DOHH2 (cell line): ENCODE measurements at regions not wholly inside any gene's neighbourhood (a gene's known extent, or its start where the extent isn't known, plus 50 kb on each side); places are given as distances from the start of the nearest gene placed in this dataset.

Source experiments
- H3F3A ChIP-seq: fragments of 200-600 bp; sonication (generic), shearing (Covaris generic); 2 replicates; pipeline ENCODE4 v1.6.0; 2016; ENCODE audit warnings: antibody characterized with exemption, mild to moderate bottlenecking; ENCODE audit not compliant: control insufficient read depth, insufficient read depth
- H3K27ac ChIP-seq: fragments of 200-600 bp; sonication (generic); 2 replicates; pipeline ENCODE4 v1.5.1; 2014; ENCODE audit warnings: low read depth, mild to moderate bottlenecking, low read length, moderate library complexity
- H3K27me3 ChIP-seq: fragments of 200-600 bp; sonication (generic); 2 replicates; pipeline ENCODE4 v1.6.1; 2014; ENCODE audit warnings: mild to moderate bottlenecking, low read length, mixed read lengths; ENCODE audit not compliant: control insufficient read depth
- H3K36me3 ChIP-seq: fragments of 200-600 bp; sonication (generic); 2 replicates; pipeline ENCODE4 v1.6.1; 2014; ENCODE audit warnings: mild to moderate bottlenecking, low read length, moderate library complexity, mixed read lengths; ENCODE audit not compliant: control insufficient read depth
- H3K4me1 ChIP-seq: fragments of 200-600 bp; sonication (generic); 2 replicates; pipeline ENCODE4 v1.6.1; 2014; ENCODE audit warnings: mild to moderate bottlenecking, low read length, mixed read lengths; ENCODE audit not compliant: control insufficient read depth
- H3K4me2 ChIP-seq: fragments of 200-600 bp; sonication (generic); 2 replicates; pipeline ENCODE4 v1.6.0; 2014; ENCODE audit warnings: mild to moderate bottlenecking, low read length, moderate library complexity
- H3K4me3 ChIP-seq: fragments of 200-600 bp; sonication (generic); 2 replicates; pipeline ENCODE4 v1.5.1; 2014; ENCODE audit warnings: mild to moderate bottlenecking, low read length, mixed read lengths
- H3K79me2 ChIP-seq: fragments of 200-600 bp; sonication (generic); 2 replicates; pipeline ENCODE4 v1.6.1; 2014; ENCODE audit warnings: mild to moderate bottlenecking, low read length, mixed read lengths; ENCODE audit not compliant: control insufficient read depth
- H3K9me2 ChIP-seq: fragments of 200-600 bp; sonication (generic); replicated peaks from 2 replicates; pipeline ENCODE4 v1.6.1; 2014; ENCODE audit warnings: mild to moderate bottlenecking, low read length, mixed read lengths; ENCODE audit not compliant: control insufficient read depth
- H3K9me3 ChIP-seq: fragments of 200-600 bp; sonication (generic); 2 replicates; pipeline ENCODE4 v1.6.1; 2014; ENCODE audit warnings: antibody characterized with exemption, low read length, mixed read lengths; ENCODE audit not compliant: control insufficient read depth, insufficient read depth
- H4K20me1 ChIP-seq: fragments of 200-600 bp; sonication (generic); 2 replicates; pipeline ENCODE4 v1.6.0; 2014; ENCODE audit warnings: low read depth, mild to moderate bottlenecking, antibody characterized with exemption, low read length, moderate library complexity; ENCODE audit not compliant: control insufficient read depth, insufficient read depth
- CTCF ChIP-seq: fragments of 200-600 bp; sonication (generic); IDR thresholded peaks from one replicate; pipeline ENCODE4 v1.5.1; 2014; ENCODE audit warnings: antibody characterized with exemption, mild to moderate bottlenecking, low read depth, low read length; ENCODE audit not compliant: poor library complexity, severe bottlenecking
- EZH2phosphoT487 ChIP-seq: fragments of 200-600 bp; sonication (generic); IDR thresholded peaks from 2 replicates; pipeline ENCODE4 v1.6.1; 2017; ENCODE audit warnings: borderline replicate concordance, mild to moderate bottlenecking, antibody characterized with exemption, low read length, moderate library complexity, mixed read lengths

- Histone ChIP-seq H3K9me2 (no peaks in the 10 kb centered on the region), H3K4me1 (no peaks in the 10 kb centered on the region), H3K36me3 (no peaks in the 10 kb centered on the region), H4K20me1 (no peaks in the 10 kb centered on the region), H3K27ac (no peak overlapping the region), H3K4me2 (no peak overlapping the region), H3K9me3 (no peaks in the 10 kb centered on the region), H3K4me3 (no peak overlapping the region), H3K79me2 (no peaks in the 10 kb centered on the region), H3F3A (no peaks in the 10 kb centered on the region), H3K27me3 (no peaks in the 10 kb centered on the region)
- TF ChIP-seq EZH2phosphoT487: no peak
- no peak for TF ChIP-seq CTCF
These were observed 92.7 kb upstream of the SNTG2 start for GRCh38 chr2:857937-858336.

GRCh38 chr2:857081-857480, 93.6 kb upstream of the SNTG2 start:
- Histone ChIP-seq H3K9me3 (no peaks in the 10 kb centered on the region), H3K27ac (no peak overlapping the region), H3K4me1 (no peaks in the 10 kb centered on the region), H3K79me2 (no peaks in the 10 kb centered on the region), H3K9me2 (no peaks in the 10 kb centered on the region), H3K4me3 (no peak overlapping the region), H3K4me2 (no peak overlapping the region), H4K20me1 (no peaks in the 10 kb centered on the region), H3K36me3 (no peaks in the 10 kb centered on the region), H3F3A (no peaks in the 10 kb centered on the region), H3K27me3 (no peaks in the 10 kb centered on the region)
- TF ChIP-seq EZH2phosphoT487: no peak
- TF ChIP-seq CTCF: no peak

GRCh38 chr2:856456-856855, 94.2 kb upstream of the SNTG2 start:
- Histone ChIP-seq H3K4me1 (no peaks in the 10 kb centered on the region), H3K27me3 (no peaks in the 10 kb centered on the region), H3K27ac (no peak overlapping the region), H3K9me3 (no peaks in the 10 kb centered on the region), H3K9me2 (no peaks in the 10 kb centered on the region), H3K4me2 (no peak overlapping the region), H3K36me3 (no peaks in the 10 kb centered on the region), H3F3A (no peaks in the 10 kb centered on the region), H3K4me3 (no peak overlapping the region), H3K79me2 (no peaks in the 10 kb centered on the region), H4K20me1 (no peaks in the 10 kb centered on the region)
- TF ChIP-seq EZH2phosphoT487 (no peak), CTCF (no peak)

- Histone ChIP-seq H3K79me2 (no peaks in the 10 kb centered on the region), H3K9me3 (no peaks in the 10 kb centered on the region), H3K4me2 (no peak overlapping the region), H4K20me1 (no peaks in the 10 kb centered on the region), H3K4me1 (no peaks in the 10 kb centered on the region), H3K4me3 (no peak overlapping the region), H3K36me3 (no peaks in the 10 kb centered on the region), H3K9me2 (no peaks in the 10 kb centered on the region), H3K27ac (no peak overlapping the region), H3K27me3 (no peaks in the 10 kb centered on the region), H3F3A (no peaks in the 10 kb centered on the region)
- no peak for TF ChIP-seq CTCF
These were observed 94.6 kb upstream of the SNTG2 start for GRCh38 chr2:856041-856440.
